ENCODE measurements at regions not wholly inside any gene's neighbourhood (a gene's known extent, or its start where the extent isn't known, plus 50 kb on each side); places are given as distances from the start of the nearest gene placed in this dataset.
"Not testable (repeated sequence)": the region's sequence is repeated elsewhere in the genome, so short reads cannot be mapped to it uniquely, and the experiment has no call there.

DNA sequence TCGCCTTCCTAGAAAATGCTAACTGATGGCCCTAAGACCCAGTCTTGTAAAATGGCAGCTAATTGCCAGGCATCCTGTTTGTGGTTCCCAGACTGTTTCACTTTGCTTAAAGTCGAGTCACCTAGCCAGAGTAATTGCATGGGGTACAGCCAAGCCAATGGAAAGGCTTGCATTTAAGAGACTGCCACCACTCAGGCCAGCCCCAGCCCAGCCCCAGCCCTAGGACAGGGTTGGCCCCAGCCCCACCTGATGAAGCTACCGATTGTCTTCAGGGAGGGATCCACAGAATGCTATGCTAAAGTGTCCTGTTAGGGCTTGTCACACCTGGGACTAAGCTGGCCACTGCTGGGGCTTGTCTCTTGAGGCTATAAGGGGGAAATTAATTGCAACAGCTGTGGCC lies 194.6 kb upstream of the KLF3 start:
- Histone ChIP-seq H3K9me3 (peaks cover 0 to 17% (median 9%) of the 10 kb centered on the region in 11 donors), H3K36me3 (no peaks in the 10 kb centered on the region), H3K27ac (no peak overlapping the region), H3K4me1 (peaks cover 0 to 13% (median 0%) of the 10 kb centered on the region in 9 donors), H3K27me3 (no peaks in the 10 kb centered on the region), H3K4me3 (no peak overlapping the region)
- intact Hi-C loops (cut with DNase I) = loop anchor here in 1 of 10 donors (10.0 kb wide), 1 partner anchor 145 kb away; no protein-coding TSS in a partner anchor
- DNase-seq (no peak), ATAC-seq (peak in 1 of 8 donors; percentile 22)
- TF ChIP-seq, protein P1, sequence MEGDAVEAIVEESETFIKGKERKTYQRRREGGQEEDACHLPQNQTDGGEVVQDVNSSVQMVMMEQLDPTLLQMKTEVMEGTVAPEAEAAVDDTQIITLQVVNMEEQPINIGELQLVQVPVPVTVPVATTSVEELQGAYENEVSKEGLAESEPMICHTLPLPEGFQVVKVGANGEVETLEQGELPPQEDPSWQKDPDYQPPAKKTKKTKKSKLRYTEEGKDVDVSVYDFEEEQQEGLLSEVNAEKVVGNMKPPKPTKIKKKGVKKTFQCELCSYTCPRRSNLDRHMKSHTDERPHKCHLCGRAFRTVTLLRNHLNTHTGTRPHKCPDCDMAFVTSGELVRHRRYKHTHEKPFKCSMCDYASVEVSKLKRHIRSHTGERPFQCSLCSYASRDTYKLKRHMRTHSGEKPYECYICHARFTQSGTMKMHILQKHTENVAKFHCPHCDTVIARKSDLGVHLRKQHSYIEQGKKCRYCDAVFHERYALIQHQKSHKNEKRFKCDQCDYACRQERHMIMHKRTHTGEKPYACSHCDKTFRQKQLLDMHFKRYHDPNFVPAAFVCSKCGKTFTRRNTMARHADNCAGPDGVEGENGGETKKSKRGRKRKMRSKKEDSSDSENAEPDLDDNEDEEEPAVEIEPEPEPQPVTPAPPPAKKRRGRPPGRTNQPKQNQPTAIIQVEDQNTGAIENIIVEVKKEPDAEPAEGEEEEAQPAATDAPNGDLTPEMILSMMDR (IDR thresholded peaks at IDR 0.05) = no peak
- 87% methylated on average over 3 of the region's 3 CpGs for WGBS, 2 donors

DNA sequence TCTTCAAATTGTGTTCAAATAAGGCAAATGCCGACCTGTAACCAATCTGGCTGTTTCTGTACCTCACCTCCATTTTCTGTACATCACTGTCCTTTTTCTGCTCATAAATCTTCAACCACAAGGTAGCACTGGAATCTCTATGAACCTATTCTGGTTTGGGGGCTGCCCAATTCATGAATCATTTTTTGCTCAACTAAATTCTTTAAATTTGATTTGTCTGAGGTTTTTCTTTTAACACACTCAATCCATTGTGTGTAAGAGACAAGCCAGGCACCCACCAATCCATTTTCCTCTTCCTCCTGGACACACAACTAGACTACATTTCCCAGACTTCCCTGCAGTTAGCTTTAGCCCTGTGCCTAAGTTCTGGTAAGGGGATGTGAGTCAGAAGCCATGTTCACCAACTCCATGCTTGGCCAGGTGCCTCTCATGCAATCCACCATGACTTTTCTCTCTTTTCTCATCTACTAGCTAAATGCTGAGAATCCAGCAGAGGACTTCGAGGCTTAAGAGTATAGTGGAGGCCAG lies 193.2 kb upstream of the KLF3 start:
- no peak overlapping the region for H3K4me3 ChIP-seq
- 96% methylated on average over 2 of the region's 2 CpGs for WGBS, 2 donors
- DNase-seq = no peak
- H3K27ac ChIP-seq = no peak overlapping the region
- H3K9me3 ChIP-seq = peaks cover 0 to 17% (median 9%) of the 10 kb centered on the region in 11 donors
- TF ChIP-seq, protein P1 (IDR thresholded peaks at IDR 0.05) = no peak
- H3K36me3 ChIP-seq = no peaks in the 10 kb centered on the region
- no peaks in the 10 kb centered on the region for H3K27me3 ChIP-seq
- peaks cover 0 to 4% (median 0%) of the 10 kb centered on the region in 9 donors for H3K4me1 ChIP-seq
- intact Hi-C loops (cut with DNase I) = no loop called here
- ATAC-seq = no peak

DNA sequence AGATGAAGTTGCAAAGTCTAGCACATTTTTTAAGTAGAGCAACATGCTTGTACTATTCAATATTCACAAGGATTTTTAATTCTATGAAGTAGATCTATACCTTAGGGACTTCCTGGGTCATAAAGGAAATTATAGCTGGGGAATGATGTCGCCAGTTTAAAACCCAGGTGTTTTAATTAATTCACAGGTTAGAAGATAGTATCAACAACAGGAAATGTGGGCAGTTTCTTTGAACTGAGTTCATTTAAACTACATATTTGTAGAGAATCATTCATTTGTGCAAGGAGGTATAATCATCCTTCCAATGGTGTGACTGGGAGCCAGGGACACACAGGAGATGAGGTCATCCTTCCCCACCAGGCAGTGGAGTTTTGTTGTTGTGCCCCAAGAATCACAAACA lies 181.3 kb upstream of the KLF3 start:
- Histone ChIP-seq H3K9me3 (peaks cover 0 to 3% (median 0%) of the 10 kb centered on the region in 11 donors), H3K4me1 (no peaks in the 10 kb centered on the region), H3K36me3 (no peaks in the 10 kb centered on the region), H3K27me3 (no peaks in the 10 kb centered on the region), H3K27ac (no peak overlapping the region), H3K4me3 (no peak overlapping the region)
- DNase-seq (no peak), ATAC-seq (no peak)
- 52 to 56% methylated on average over 1 of the region's 1 CpG for WGBS, 2 donors
- TF ChIP-seq, protein P1 (IDR thresholded peaks at IDR 0.05) = no peak
- intact Hi-C loops (cut with DNase I) = no loop called here

DNA sequence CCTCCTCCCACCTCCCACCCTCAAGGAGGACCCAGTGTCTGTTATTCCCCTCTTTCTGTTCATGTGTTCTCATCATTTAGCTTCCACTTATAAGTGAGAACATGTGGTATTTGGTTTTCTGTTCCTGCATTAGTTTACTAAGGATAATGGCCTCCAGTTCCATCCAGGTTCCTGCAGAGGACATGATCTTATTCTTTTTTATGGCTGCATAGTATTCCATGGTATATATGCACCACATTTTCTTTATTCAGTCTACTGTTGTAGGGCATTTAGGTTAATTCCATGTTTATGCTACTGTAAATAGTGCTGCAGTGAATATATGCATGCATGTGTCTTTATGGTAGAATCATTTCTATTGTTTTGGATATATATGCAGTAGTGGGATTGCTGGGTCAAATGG lies 180.4 kb upstream of the KLF3 start:
- H3K9me3 ChIP-seq; H3K4me3 ChIP-seq; ATAC-seq; H3K4me1 ChIP-seq; H3K36me3 ChIP-seq; H3K27ac ChIP-seq; DNase-seq; intact Hi-C loops (cut with DNase I); H3K27me3 ChIP-seq: not testable (repeated sequence)

DNA sequence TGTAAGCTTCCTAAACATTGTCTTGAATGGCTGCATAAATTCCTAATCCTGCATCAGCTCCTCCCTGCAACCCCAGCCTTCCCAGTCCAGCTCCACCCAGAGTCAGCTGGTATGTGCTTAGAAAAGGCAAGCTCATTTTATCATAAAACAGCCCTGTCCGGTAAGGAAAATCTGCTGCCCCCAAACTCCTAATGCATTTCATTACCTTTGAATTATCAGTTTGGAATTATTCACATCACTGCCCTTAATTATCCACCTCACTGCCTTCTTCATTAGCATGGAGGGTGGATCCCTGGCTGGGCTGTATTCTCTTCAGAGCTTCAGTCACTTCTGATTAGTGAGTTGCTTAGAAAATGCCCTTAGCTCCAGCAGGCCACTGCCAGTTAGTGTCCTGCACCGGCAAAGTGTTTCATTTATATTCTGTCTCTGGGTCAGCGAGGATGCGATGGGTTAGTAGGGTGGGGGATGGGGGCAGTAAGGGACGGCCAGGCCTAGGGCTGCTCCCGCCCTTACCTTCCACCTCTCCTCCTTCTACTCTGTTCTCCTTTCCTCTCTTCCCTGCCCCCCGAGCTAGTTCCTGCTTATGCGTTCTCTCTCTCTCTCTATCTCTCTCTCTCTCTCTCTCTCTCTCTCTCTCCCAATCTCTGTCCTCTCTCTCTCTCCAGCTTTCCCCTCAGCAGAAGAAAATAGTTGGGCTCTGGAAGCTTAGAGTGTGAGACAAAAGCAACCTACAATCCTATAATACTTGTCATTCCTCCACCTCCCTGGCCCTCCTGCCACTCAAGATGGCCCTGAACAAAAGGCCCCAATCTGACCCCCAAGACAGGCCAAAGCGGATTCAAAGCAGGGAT lies 174.8 kb upstream of the KLF3 start:
- peak in 7 of 8 donors; percentile 41 to 78 (median 65) for ATAC-seq
- H3K27ac ChIP-seq = peak overlapping the region in 6 of 10 donors; percentile 42 to 74 (median 62)
- TF ChIP-seq, protein P1 (IDR thresholded peaks at IDR 0.05) = no peak
- peaks cover 0 to 23% (median 19%) of the 10 kb centered on the region in 9 donors for H3K4me1 ChIP-seq
- H3K36me3 ChIP-seq = no peaks in the 10 kb centered on the region
- no peaks in the 10 kb centered on the region for H3K9me3 ChIP-seq
- no peaks in the 10 kb centered on the region for H3K27me3 ChIP-seq
- 72 to 81% methylated on average over 9 of the region's 9 CpGs for WGBS, 2 donors
- no peak for DNase-seq
- H3K4me3 ChIP-seq = peak overlapping the region in 1 of 10 donors; percentile 10
- intact Hi-C loops (cut with DNase I) = no loop called here

All from heart right ventricle (tissue), 16 donors.